ENCODE measurements at regions not wholly inside any gene's neighbourhood (a gene's known extent, or its start where the extent isn't known, plus 50 kb on each side); places are given as distances from the start of the nearest gene placed in this dataset.

DNA sequence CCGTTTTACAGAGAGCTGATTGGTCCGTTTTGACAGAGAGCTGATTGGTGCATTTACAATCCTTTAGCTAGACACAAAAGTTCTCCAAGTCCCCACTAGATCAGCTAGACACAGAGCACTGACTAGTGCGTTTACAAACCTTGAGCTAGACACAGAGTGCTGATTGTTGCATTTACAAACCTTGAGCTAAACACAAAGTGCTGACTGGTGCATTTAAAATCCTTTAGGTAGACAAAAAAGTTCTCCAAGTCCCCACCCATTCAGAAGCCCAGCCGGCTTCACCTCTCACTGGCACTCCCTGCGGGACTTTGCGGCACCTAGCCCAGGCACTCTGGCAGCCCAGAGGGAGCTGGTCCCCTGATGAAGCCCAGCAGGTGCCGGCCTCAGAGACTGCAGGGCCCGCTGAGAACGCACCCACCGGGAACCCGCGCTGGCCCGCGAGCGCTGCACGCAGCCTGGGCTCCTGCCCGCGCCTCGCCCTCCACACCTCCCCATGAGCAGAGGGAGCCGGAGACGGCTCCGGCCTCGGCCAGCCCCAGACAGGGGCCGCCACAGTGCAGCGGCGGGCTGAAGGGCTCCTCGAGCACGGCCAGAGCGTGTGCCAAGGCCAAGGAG lies 508.1 kb upstream of the CHAC2 start:
- H3K4me1 ChIP-seq (ENCODE audit: insufficient read depth, low read length) = no peaks in the 10 kb centered on the region
- no peaks in the 10 kb centered on the region for H3K27me3 ChIP-seq (ENCODE audit: insufficient read depth, low read length)
- WGBS = 96% methylated on average over 29 of the region's 29 CpGs
- H3K9ac ChIP-seq (ENCODE audit: low read depth, low read length) = no peak overlapping the region
- H3K9me3 ChIP-seq (ENCODE audit: insufficient read depth, low read depth, low read length) = no peaks in the 10 kb centered on the region
- H3K4me3 ChIP-seq (ENCODE audit: low read length) = no peak overlapping the region
- H3K27ac ChIP-seq (ENCODE audit: low read depth, low read length) = no peak overlapping the region
- no peaks in the 10 kb centered on the region for H3K36me3 ChIP-seq (ENCODE audit: insufficient read depth, low read length)

GRCh38 chr2:53257287-53257686 lies 510.3 kb upstream of the CHAC2 start:
- WGBS = 98% methylated on average over 3 of the region's 3 CpGs

GRCh38 chr2:53253244-53253643 lies 514.4 kb upstream of the CHAC2 start:
- Histone ChIP-seq H3K4me1 (ENCODE audit: insufficient read depth, low read length) (peaks cover 8% of the 10 kb centered on the region; the same call in 1 of the 2 replicates), H3K9ac (ENCODE audit: low read depth, low read length) (no peak overlapping the region), H3K9me3 (ENCODE audit: insufficient read depth, low read depth, low read length) (no peaks in the 10 kb centered on the region), H3K27ac (ENCODE audit: low read depth, low read length) (no peak overlapping the region), H3K36me3 (ENCODE audit: insufficient read depth, low read length) (no peaks in the 10 kb centered on the region), H3K27me3 (ENCODE audit: insufficient read depth, low read length) (no peaks in the 10 kb centered on the region), H3K4me3 (ENCODE audit: low read length) (no peak overlapping the region)
- WGBS = 85% methylated on average over 2 of the region's 2 CpGs

More at GRCh38 chr2:53257287-53257686, 510.3 kb upstream of the CHAC2 start:
- no peak overlapping the region for H3K27ac ChIP-seq (ENCODE audit: low read depth, low read length)
- no peaks in the 10 kb centered on the region for H3K9me3 ChIP-seq (ENCODE audit: insufficient read depth, low read depth, low read length)
- no peak overlapping the region for H3K9ac ChIP-seq (ENCODE audit: low read depth, low read length)
- H3K4me1 ChIP-seq (ENCODE audit: insufficient read depth, low read length) = peaks cover 1% of the 10 kb centered on the region; the same call in 1 of the 2 replicates
- H3K27me3 ChIP-seq (ENCODE audit: insufficient read depth, low read length) = no peaks in the 10 kb centered on the region
- no peak overlapping the region for H3K4me3 ChIP-seq (ENCODE audit: low read length)
- no peaks in the 10 kb centered on the region for H3K36me3 ChIP-seq (ENCODE audit: insufficient read depth, low read length)

DNA sequence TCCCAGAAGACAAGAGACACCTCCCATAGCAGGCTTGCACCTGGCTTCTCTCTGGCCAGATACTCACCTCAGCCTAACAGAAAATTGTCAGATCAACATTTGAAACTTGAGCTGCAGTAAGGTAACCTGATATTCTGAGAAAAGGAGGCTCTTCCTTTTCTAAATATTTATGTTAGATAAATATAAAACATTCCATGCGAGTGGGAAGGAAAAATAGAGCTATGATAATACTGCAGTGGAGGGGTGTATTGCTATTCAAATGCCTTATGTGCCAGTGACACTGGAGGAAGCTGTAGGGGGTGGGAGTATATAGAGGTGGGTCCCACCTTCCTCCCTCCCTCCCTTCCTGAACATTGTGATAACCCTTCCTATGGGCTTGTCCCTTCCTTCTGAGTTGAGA lies 515.5 kb upstream of the CHAC2 start:
- Histone ChIP-seq H3K4me1 (ENCODE audit: insufficient read depth, low read length) (peaks cover 8% of the 10 kb centered on the region; the same call in 1 of the 2 replicates), H3K4me3 (ENCODE audit: low read length) (no peak overlapping the region), H3K9ac (ENCODE audit: low read depth, low read length) (no peak overlapping the region), H3K36me3 (ENCODE audit: insufficient read depth, low read length) (no peaks in the 10 kb centered on the region), H3K27ac (ENCODE audit: low read depth, low read length) (no peak overlapping the region), H3K9me3 (ENCODE audit: insufficient read depth, low read depth, low read length) (no peaks in the 10 kb centered on the region), H3K27me3 (ENCODE audit: insufficient read depth, low read length) (no peaks in the 10 kb centered on the region)
- WGBS = 71% methylated on average over 1 of the region's 1 CpG

GRCh38 chr2:53247956-53248735 lies 519.5 kb upstream of the CHAC2 start:
- Histone ChIP-seq H3K9me3 (ENCODE audit: insufficient read depth, low read depth, low read length) (no peaks in the 10 kb centered on the region), H3K9ac (ENCODE audit: low read depth, low read length) (no peak overlapping the region), H3K27me3 (ENCODE audit: insufficient read depth, low read length) (no peaks in the 10 kb centered on the region), H3K36me3 (ENCODE audit: insufficient read depth, low read length) (no peaks in the 10 kb centered on the region), H3K4me3 (ENCODE audit: low read length) (no peak overlapping the region), H3K27ac (ENCODE audit: low read depth, low read length) (no peak overlapping the region), H3K4me1 (ENCODE audit: insufficient read depth, low read length) (peaks cover 8% of the 10 kb centered on the region; the same call in 1 of the 2 replicates)
- 92% methylated on average over 6 of the region's 6 CpGs for WGBS

GRCh38 chr2:53243430-53243829 lies 524.2 kb upstream of the CHAC2 start:
- H3K9ac ChIP-seq (ENCODE audit: low read depth, low read length) = no peak overlapping the region
- H3K9me3 ChIP-seq (ENCODE audit: insufficient read depth, low read depth, low read length) = no peaks in the 10 kb centered on the region
- H3K4me3 ChIP-seq (ENCODE audit: low read length) = no peak overlapping the region

GRCh38 chr2:53242090-53242489 lies 525.5 kb upstream of the CHAC2 start:
- WGBS = 91% methylated on average over 3 of the region's 3 CpGs
- H3K27me3 ChIP-seq (ENCODE audit: insufficient read depth, low read length) = no peaks in the 10 kb centered on the region
- H3K9me3 ChIP-seq (ENCODE audit: insufficient read depth, low read depth, low read length) = no peaks in the 10 kb centered on the region
- no peak overlapping the region for H3K4me3 ChIP-seq (ENCODE audit: low read length)
- H3K9ac ChIP-seq (ENCODE audit: low read depth, low read length) = no peak overlapping the region
- no peaks in the 10 kb centered on the region for H3K4me1 ChIP-seq (ENCODE audit: insufficient read depth, low read length)
- no peaks in the 10 kb centered on the region for H3K36me3 ChIP-seq (ENCODE audit: insufficient read depth, low read length)
- H3K27ac ChIP-seq (ENCODE audit: low read depth, low read length) = no peak overlapping the region

More at GRCh38 chr2:53243430-53243829, 524.2 kb upstream of the CHAC2 start:
- H3K36me3 ChIP-seq (ENCODE audit: insufficient read depth, low read length) = no peaks in the 10 kb centered on the region
- H3K27ac ChIP-seq (ENCODE audit: low read depth, low read length) = no peak overlapping the region
- no peaks in the 10 kb centered on the region; the same call in 1 of the 2 replicates for H3K4me1 ChIP-seq (ENCODE audit: insufficient read depth, low read length)
- no peaks in the 10 kb centered on the region for H3K27me3 ChIP-seq (ENCODE audit: insufficient read depth, low read length)

DNA sequence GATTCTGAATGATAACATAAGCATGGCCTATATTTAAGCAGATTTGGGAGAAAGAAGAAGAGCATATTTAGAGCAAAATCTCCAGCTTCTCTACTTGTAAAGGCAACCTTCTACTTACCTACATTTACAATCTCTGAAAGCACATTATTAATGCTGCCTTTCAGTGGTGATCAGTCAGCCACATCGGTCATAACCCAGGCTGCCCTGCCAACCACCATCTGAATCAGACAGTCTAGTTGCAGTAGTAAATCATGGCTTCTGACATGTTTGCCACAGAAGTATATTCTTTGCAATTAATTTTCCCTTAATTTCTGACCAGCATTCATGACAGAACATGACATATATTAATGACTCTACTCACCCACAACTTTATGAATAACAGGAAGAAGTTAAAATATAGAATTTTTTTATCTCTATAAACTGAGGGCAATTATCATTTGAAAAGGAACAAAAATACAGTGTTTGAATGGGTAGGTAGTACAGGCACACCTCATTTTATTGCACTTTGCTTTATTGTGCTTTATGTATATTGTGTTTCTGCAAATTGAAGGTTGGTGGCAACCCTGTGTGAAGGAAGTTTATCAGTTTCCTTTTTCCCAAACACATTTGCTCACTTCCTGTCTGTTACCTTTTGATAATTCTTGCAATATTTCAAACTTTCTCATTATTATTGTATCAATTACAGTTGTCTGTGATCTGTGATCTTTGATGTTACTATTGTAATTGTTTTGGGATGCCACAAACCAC lies 531.6 kb upstream of the CHAC2 start:
- Histone ChIP-seq H3K4me1 (ENCODE audit: insufficient read depth, low read length) (peaks cover 21% of the 10 kb centered on the region), H3K27ac (ENCODE audit: low read depth, low read length) (no peak overlapping the region), H3K9ac (ENCODE audit: low read depth, low read length) (no peak overlapping the region), H3K4me3 (ENCODE audit: low read length) (no peak overlapping the region), H3K27me3 (ENCODE audit: insufficient read depth, low read length) (no peaks in the 10 kb centered on the region), H3K36me3 (ENCODE audit: insufficient read depth, low read length) (no peaks in the 10 kb centered on the region), H3K9me3 (ENCODE audit: insufficient read depth, low read depth, low read length) (peaks cover 4% of the 10 kb centered on the region)
- 98% methylated on average over 1 of the region's 1 CpG for WGBS

DNA sequence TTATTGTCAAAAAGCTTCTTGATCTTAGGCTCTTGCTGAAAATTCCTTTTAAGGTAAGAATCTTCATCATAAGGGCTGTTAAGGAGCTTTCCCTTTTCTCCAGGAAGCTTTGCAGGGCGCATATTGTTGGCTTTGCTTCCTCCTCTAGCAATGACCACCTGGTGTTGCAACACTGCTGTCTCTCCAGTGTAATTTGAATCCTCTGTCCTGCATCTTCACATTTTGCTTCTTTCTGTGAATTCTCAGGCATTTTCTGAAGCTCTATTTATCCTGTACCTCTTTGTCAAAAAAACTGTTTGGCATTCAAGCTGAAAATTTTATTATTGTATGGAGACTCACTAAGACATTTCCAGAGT lies 533.1 kb upstream of the CHAC2 start:
- no peaks in the 10 kb centered on the region for H3K36me3 ChIP-seq (ENCODE audit: insufficient read depth, low read length)
- H3K27ac ChIP-seq (ENCODE audit: low read depth, low read length) = peak overlapping the region; percentile 17; the same call in 1 of the 2 replicates
- H3K9me3 ChIP-seq (ENCODE audit: insufficient read depth, low read depth, low read length) = peaks cover 4% of the 10 kb centered on the region
- H3K4me1 ChIP-seq (ENCODE audit: insufficient read depth, low read length) = peaks cover 21% of the 10 kb centered on the region
- H3K4me3 ChIP-seq (ENCODE audit: low read length) = no peak overlapping the region
- H3K27me3 ChIP-seq (ENCODE audit: insufficient read depth, low read length) = no peaks in the 10 kb centered on the region
- WGBS = 24% methylated on average over 1 of the region's 1 CpG
- peak overlapping the region; percentile 4; the same call in 1 of the 2 replicates for H3K9ac ChIP-seq (ENCODE audit: low read depth, low read length)

DNA sequence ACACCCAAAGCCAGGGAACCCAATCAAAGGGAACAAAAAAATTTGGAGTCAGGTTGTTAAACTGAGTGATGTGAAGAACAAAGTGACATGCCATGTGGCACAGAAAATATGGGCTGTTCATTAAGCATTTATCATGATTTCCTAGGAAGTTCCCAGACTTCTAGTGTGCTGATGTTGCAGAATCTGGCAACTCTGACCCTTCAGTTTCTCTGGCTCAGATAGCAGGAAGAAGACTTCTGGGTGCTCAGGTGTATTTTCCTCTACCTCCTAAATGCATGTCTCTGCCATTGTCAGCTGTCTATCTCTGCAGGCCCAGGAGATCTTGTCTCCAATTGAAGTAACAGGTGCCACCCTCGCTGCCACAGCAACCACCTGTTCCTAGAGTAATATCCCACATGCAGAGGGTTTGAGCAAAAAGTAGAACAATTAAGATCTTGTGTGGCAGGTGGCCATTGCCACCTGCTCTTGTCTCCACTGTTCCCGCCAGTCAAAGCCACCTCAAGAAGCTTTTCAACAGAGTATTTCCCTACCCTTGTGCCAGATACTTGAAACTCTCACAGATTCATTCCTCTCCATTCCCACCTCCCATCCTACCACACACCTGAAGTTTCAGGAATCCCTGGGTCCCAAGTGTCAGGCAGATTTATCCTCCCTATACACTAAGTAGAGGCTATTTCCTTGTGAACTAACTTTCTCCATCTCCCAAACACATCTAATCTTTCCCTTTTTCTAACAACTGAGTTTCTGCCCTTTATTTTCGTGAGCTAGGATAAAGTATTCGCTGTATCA lies 533.7 kb upstream of the CHAC2 start:
- Histone ChIP-seq H3K4me1 (ENCODE audit: insufficient read depth, low read length) (peaks cover 21% of the 10 kb centered on the region), H3K4me3 (ENCODE audit: low read length) (no peak overlapping the region), H3K27ac (ENCODE audit: low read depth, low read length) (peak overlapping the region; percentile 17; the same call in 1 of the 2 replicates), H3K9ac (ENCODE audit: low read depth, low read length) (peak overlapping the region; percentile 4; the same call in 1 of the 2 replicates), H3K36me3 (ENCODE audit: insufficient read depth, low read length) (no peaks in the 10 kb centered on the region), H3K27me3 (ENCODE audit: insufficient read depth, low read length) (no peaks in the 10 kb centered on the region), H3K9me3 (ENCODE audit: insufficient read depth, low read depth, low read length) (peaks cover 4% of the 10 kb centered on the region)
- 88% methylated on average over 4 of the region's 4 CpGs for WGBS
